Tongue (tissue), 1 donor: ENCODE measurements at regions not wholly inside any gene's neighbourhood (a gene's known extent, or its start where the extent isn't known, plus 50 kb on each side); places are given as distances from the start of the nearest gene placed in this dataset.
A peak's percentile ranks its signal among the peaks of the same experiment; 100 is the strongest.
"Not testable (repeated sequence)": the region's sequence is repeated elsewhere in the genome, so short reads cannot be mapped to it uniquely, and the experiment has no call there.

Experiments used
- DNase-seq: peaks from one replicate; pipeline ENCODE4 v3.0.0-alpha.2; 2015

DNA sequence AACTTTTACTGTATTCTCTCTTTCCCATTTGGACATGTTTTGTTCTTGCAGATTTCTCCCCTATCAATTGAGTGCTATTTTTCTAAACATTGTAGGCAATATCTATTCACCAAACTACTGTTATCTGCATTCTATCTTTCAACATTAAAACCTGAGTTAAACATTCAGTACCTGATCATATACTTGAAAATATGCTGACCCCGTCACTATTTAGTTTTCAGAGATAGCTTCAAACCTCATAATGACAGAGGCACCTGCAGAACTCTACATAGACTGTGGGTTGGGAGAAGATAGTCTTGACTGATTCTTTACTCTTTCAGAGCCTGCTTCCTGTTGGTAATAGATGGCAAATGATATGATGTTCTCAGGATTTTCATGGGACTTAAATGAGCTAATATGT is 965.7 kb upstream of the GOT2 start:
- no peak for DNase-seq

DNA sequence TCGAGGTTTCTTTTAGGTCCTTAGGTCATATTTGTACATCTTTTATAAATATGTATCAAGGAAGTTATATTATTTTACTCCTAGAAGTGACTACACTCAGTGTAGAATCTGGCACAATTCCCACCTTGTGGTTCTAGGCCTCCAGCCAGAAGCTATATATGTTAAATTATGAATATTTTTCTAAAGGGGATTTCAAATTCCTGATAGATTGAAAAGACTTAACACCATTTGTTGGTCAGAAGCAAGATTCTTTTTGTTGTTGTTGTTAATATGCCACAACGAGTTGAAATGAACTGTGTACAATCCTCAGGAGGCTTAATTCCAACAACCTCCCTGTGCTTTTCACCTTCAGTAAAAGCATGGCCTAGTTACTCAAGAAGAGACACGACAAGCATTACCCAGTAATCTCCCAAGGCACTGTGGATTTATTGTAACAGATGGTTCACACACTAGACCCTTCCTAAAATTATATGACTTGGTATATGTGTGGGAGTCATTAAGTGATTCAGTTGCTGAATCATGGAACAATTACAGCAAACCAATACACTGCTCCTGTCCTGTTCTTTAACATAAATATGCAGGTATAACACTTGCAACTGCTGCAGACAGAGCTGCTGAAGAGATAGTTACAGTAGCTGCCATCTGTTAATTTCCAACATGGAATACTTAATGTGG is 964.4 kb upstream of the GOT2 start:
- DNase-seq, result no peak

- DNase-seq, result no peak
Measured at GRCh38 chr16:59697761-59698160, 963.6 kb upstream of the GOT2 start.

GRCh38 chr16:59697236-59697635 is 963.1 kb upstream of the GOT2 start:
- DNase-seq, result no peak

GRCh38 chr16:59696495-59696894 is 962.4 kb upstream of the GOT2 start:
- no peak for DNase-seq

DNA sequence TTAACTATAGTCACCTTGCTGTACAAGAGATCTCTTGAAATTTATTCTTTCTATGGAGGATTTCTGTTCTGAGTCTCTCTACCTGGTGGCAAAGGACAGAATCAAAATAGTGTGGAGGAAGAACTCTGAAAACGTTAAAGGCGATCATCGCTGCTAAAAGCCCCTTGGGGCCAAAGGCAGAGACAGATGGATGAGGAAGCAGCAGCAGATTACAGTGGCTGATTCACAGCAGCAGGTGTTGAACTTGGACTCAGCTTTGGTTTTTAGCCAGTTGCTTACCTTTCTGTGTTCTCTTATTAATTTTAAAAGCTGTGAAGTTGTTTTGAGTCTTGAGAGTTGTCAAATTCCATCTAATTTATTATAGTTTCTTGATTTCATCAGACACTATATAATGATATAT is 956.1 kb upstream of the GOT2 start:
- DNase-seq, result no peak

- DNase-seq, result no peak
Measured at GRCh38 chr16:59688006-59688405, 953.9 kb upstream of the GOT2 start.

DNA sequence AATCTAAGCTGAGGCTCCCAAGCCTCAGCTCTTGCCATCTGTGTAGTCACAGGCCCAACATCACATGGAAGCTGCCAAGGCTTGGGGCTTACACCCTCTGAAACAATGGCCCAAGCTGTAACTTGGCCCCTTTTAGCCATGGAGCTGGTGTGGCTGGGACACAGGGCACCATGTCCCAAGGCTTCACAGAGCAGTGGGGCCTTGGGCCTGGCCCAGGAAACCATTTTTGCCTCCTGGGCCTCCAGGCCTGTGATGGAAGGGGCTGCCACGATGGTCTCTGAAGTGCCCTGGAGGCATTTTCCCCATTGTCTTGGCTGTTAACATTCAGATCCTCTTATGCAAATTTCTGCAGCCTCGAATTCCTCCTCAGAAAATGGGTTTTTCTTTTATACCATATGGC is 952.3 kb upstream of the GOT2 start:
- no peak for DNase-seq

- DNase-seq, result no peak
Measured at GRCh38 chr16:59684911-59685310, 950.8 kb upstream of the GOT2 start.

DNA sequence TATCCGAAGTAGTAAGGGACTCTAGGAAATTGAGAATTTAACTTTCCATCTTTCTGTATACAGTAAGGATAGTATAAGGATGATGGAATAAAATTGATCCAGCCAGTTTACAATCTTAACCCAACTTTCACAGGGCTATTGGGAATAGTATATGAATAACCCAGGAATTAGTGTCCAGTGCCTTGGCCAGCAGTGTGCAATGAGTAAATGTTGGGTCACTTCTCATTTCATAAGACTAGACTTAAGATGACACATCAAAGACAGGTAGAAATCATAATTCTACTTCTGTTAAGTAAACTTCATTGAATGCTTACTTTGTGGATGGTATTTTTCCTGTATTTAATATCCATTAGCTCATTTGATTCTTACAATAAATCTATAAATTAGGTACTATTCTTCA is 949.6 kb upstream of the GOT2 start:
- no peak for DNase-seq

DNA sequence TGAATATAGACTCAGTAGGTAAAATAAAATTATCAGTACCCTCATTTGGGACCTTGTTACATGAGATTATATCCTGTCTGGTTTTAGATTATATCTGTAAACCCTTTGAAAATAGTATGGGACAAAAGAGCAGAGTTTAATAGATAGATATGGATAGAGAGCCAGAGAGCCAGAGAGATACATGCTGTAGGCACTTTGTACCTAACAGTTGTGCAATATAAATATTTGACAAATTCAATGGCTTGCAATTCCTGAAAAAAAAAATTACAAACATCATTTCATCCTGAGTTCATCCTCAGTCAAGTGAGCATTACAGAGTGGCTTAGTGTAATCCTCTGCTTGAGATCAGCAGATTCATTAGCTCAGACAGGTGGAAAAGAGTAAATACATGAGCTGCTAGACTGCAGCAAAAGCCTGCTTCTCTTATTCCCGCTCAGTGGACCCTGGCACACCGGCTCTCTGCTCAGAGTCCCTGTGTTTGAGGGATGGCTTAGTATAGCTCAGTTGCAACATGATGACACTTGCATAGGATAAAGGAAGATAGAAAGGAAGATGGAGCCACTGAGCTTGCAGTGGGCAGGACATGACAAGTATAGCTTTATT is 931.6 kb upstream of the GOT2 start:
- peak; percentile 57 for DNase-seq

- no peak for DNase-seq
Measured at GRCh38 chr16:59658572-59658971, 924.5 kb upstream of the GOT2 start.

DNA sequence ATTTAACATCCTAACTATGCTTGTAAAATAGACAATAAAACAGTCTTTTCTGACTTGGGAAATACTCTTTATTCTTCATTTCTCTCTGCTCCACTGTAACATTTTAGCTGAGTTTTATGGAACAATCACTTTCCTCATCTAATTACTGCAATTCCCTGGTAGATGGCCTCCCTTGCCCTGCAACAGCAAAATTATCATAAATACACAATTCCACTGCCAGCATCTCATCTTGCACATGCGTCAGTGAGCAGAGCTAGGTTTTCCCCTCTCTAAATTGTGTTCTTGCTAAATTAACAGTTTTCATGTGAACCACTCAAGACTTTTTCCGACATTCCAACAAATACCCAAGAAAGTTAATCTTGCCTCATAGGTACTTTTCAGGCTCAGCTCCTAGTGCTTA is 920.9 kb upstream of the GOT2 start:
- DNase-seq, result no peak

DNA sequence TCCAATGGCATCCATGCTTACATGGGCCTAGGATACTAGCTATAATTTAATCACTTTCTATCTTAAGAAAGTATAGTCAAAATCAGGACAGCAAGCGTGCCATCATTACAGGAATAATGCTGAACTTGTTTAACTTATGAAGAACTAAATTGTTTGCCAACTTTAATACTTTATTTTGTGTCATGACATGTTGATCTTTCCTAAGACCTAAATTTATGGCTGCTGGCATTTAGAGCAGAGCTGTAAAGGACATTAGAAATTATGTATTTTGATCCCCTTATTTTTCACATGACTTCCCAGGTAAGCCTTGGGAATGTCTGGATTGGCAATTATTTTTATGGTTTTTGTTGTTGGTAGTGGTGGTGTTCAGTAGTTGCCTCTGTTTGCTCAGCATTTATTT is 920.3 kb upstream of the GOT2 start:
- no peak for DNase-seq

GRCh38 chr16:59651662-59652061 is 917.5 kb upstream of the GOT2 start:
- DNase-seq, result no peak

GRCh38 chr16:59645194-59645593 is 911.1 kb upstream of the GOT2 start:
- DNase-seq, result no peak

GRCh38 chr16:59635674-59636073 is 901.6 kb upstream of the GOT2 start:
- no peak for DNase-seq

GRCh38 chr16:59634951-59635350 is 900.8 kb upstream of the GOT2 start:
- no peak for DNase-seq

DNA sequence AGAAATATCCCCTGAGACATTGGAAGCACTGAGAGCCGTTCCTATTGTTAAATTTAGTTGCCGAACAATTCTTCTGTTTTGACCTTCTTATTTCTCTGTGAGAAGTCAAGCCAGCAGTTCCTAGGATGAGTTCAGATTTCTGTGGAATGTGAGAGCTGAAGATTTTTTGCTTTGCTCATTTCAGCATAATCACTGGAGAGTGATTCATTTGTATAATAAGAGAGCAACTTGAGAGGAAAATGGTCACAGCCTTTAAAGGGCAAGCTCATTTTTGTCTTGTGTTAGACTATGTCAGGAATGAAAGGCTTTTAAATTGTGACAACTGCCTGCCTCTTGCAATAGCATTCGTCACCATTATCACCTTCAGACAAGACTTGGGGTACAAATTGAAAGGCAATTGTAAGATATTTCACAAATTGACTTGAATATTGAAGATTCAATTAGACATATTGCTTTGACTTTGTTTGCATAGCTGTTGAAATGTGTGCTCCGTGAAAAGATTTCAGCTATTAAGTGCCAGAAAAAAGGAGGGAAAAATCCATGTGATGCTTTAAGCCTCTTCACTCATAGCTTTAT is 900.0 kb upstream of the GOT2 start:
- DNase-seq, result no peak

DNA sequence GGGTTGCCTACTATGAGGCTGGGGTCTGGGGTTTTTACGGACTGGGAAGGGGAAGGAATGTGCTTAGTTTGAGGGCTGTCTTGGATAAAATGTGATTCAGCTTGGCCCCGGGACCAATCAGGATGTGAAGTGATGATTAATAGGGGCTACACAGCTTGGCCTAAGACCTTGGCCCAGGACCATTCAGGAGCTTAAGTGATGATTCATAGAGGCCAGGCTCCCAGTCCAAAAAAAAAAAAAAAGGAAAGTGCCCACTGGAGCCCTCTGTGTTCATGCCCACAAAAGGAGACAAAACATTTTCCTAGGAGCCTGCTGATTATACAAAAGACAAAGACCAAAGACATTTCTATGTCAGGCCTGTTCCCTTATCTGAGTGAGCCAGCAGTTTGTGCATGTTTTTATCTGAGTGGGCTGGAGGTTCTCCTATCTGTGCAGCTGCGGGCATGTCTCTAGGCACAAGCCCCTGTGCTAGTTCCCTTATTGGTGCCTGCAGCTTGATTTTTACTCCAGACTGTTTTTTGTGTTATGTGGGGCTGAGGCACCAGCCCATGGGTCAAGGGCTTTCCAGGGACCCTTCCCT is 898.2 kb upstream of the GOT2 start:
- no peak for DNase-seq

- not testable (repeated sequence) for DNase-seq
Measured at GRCh38 chr16:59624381-59624780, 890.3 kb upstream of the GOT2 start.

DNA sequence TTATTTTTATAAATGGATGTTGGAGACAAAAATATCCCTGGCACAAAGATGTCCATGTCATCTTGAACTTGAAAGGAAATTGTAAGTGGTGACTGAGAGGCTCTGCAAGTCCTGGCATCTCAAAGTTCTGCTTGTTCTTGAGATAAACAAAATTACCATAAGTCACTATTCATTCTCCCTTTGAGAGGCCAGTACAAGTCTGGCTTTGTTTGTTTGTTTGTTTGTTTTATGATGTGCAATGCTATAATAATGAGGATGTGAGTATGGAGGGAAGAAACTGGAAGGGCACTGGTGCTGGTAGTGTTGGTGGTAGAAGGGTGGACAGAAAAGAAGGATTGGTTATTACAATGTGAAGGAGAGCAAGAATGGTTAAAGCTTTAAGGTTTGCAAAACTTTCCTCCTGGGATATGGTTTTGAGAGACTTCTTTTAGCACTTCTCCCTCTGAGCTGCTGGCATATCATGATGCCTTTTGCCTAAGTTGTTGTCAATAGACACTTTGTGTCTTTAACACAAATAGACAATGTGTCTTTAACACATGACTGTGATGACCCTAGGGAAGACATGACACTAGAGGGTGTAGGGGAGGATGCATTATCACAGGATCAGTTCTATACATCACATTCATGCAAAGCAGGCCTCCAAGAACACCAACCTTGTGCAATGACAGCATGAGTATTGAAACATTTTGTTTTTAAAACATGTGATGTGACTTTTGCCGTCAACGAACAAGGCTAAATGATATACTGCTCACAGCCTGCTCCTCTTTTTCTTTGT is 880.5 kb upstream of the GOT2 start:
- no peak for DNase-seq
